MCF 10A (cell line): ENCODE measurements at regions not wholly inside any gene's neighbourhood (a gene's known extent, or its start where the extent isn't known, plus 50 kb on each side); places are given as distances from the start of the nearest gene placed in this dataset.

Experiments
- BruUV-seq: library from RNA; stranded (reverse); fragments of 400-500 nt; replicated peaks from 2 replicates; lab custom pipeline; 2021; lab: Mats Ljungman, UMichigan
- CTCF ChIA-PET: fragments of 300-600 bp; sonication (Branson Sonifier 250); formaldehyde crosslinking; extraction: SDS; loops from one replicate; lab custom pipeline; 2021; ENCODE audit warnings: antibody characterized with exemption, inconsistent platforms; lab: Yijun Ruan, JAX
- POLR2A ChIA-PET: fragments of 300-600, 350-650 bp; sonication (Branson Sonifier 250); formaldehyde crosslinking; extraction: SDS; loops from one replicate; lab custom pipeline; 2020; ENCODE audit warnings: antibody characterized with exemption, inconsistent platforms; lab: Yijun Ruan, JAX
- DNase-seq: peaks from one replicate; pipeline ENCODE4 v3.0.0-alpha.2; 2018; ENCODE audit not compliant: unreplicated experiment
- H3K27ac Mint-ChIP-seq: one replicate; pipeline ENCODE4 v1.8.0; 2022; ENCODE audit warnings: mild to moderate bottlenecking, low read depth, mixed read lengths; ENCODE audit not compliant: unreplicated experiment
- H3K27me3 Mint-ChIP-seq: one replicate; pipeline ENCODE4 v1.8.0; 2022; ENCODE audit warnings: mixed read lengths; ENCODE audit not compliant: insufficient read depth, unreplicated experiment
- H3K36me3 Mint-ChIP-seq: one replicate; pipeline ENCODE4 v1.8.0; 2022; ENCODE audit warnings: mild to moderate bottlenecking, moderate library complexity, mixed read lengths; ENCODE audit not compliant: insufficient read depth, unreplicated experiment
- H3K4me1 Mint-ChIP-seq: one replicate; pipeline ENCODE4 v1.8.0; 2022; ENCODE audit warnings: mixed read lengths; ENCODE audit not compliant: insufficient read depth, unreplicated experiment
- H3K4me3 Mint-ChIP-seq: one replicate; pipeline ENCODE4 v1.8.0; 2022; ENCODE audit warnings: mild to moderate bottlenecking, moderate library complexity, mixed read lengths; ENCODE audit not compliant: unreplicated experiment
- H3K9me3 Mint-ChIP-seq: one replicate; pipeline ENCODE4 v1.8.0; 2022; ENCODE audit warnings: mixed read lengths; ENCODE audit not compliant: unreplicated experiment
- intact Hi-C: fragments of 100-400 bp; cut with micrococcal nuclease; formaldehyde crosslinking; loops from 2 replicates; pipeline ENCODE4 v1.14.1; 2022
- TF ChIP-seq, protein P1 (sequence below): fragments of 200-600 bp; IDR thresholded peaks from one replicate; pipeline ENCODE4 v1.8.0; 2022; ENCODE audit warnings: antibody characterized with exemption, mild to moderate bottlenecking; ENCODE audit not compliant: unreplicated experiment

DNA sequence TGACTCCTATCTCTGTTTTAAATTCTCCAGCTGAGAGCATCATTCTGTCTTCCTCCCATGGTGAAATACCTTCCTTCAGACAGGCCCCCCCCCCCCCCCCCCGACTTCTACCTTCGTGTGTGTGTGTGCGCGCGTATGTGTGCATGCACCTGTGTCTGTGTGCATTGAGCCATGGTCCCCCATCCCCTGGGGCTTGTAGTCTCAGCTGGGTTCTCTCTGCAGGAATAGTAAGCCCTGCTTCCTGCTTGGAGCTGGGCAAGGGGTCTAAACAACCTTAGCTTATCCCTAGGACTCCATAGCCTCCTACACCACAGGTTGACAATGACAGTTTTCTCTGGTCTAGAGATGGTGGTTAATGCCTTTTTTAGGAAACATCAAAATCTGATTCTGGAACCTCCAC, 427.5 kb upstream of the KLHL29 start:
- BruUV-seq, result no TSS peak

DNA sequence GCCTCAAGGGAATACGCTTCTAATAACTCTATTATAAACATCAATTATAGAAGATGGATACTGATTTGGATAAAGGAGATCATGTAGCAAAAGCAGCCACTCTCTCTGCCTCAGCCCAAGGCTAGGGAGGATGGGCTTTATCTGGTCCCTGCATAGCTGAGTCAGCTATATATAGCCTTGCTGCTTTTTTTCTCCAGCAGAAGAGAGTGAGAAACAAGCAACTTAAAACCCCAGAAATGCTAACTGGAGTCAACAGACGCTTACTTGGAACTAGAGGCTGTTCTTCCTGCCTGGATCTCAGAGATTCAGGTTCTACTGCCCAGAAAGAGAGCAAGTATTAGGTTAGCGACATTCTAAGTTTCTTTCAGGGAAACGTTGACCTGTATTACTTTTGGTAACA, 426.7 kb upstream of the KLHL29 start:
- intact Hi-C loops, result no loop called here
- Mint-ChIP-seq H3K4me1 (no peaks in the 10 kb centered on the region), H3K9me3 (no peaks in the 10 kb centered on the region), H3K36me3 (peaks cover 5% of the 10 kb centered on the region), H3K27me3 (peaks cover 31% of the 10 kb centered on the region), H3K4me3 (no peak overlapping the region), H3K27ac (no peak overlapping the region)
- ChIA-PET POLR2A (no interaction called here), CTCF (no interaction called here)
- no peak for DNase-seq
- BruUV-seq, result no TSS peak
- TF ChIP-seq, protein P1, sequence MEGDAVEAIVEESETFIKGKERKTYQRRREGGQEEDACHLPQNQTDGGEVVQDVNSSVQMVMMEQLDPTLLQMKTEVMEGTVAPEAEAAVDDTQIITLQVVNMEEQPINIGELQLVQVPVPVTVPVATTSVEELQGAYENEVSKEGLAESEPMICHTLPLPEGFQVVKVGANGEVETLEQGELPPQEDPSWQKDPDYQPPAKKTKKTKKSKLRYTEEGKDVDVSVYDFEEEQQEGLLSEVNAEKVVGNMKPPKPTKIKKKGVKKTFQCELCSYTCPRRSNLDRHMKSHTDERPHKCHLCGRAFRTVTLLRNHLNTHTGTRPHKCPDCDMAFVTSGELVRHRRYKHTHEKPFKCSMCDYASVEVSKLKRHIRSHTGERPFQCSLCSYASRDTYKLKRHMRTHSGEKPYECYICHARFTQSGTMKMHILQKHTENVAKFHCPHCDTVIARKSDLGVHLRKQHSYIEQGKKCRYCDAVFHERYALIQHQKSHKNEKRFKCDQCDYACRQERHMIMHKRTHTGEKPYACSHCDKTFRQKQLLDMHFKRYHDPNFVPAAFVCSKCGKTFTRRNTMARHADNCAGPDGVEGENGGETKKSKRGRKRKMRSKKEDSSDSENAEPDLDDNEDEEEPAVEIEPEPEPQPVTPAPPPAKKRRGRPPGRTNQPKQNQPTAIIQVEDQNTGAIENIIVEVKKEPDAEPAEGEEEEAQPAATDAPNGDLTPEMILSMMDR, result no peak

More for the DNA sequence above, 427.5 kb upstream of the KLHL29 start:
- no peaks in the 10 kb centered on the region for H3K9me3 Mint-ChIP-seq
- intact Hi-C loops, result no loop called here
- H3K4me1 Mint-ChIP-seq, result no peaks in the 10 kb centered on the region
- TF ChIP-seq, protein P1, result no peak
- peaks cover 31% of the 10 kb centered on the region for H3K27me3 Mint-ChIP-seq
- POLR2A ChIA-PET, result interaction anchor here (1.0 kb wide), 1 partner anchor 10 kb away, joined by 3 read pairs; no protein-coding TSS in a partner anchor
- no peak overlapping the region for H3K4me3 Mint-ChIP-seq
- DNase-seq, result no peak
- H3K36me3 Mint-ChIP-seq, result peaks cover 5% of the 10 kb centered on the region
- H3K27ac Mint-ChIP-seq, result no peak overlapping the region
- CTCF ChIA-PET, result interaction anchor here (0.7 kb wide), 1 partner anchor 50 kb away, joined by 3 read pairs; no protein-coding TSS in a partner anchor

DNA sequence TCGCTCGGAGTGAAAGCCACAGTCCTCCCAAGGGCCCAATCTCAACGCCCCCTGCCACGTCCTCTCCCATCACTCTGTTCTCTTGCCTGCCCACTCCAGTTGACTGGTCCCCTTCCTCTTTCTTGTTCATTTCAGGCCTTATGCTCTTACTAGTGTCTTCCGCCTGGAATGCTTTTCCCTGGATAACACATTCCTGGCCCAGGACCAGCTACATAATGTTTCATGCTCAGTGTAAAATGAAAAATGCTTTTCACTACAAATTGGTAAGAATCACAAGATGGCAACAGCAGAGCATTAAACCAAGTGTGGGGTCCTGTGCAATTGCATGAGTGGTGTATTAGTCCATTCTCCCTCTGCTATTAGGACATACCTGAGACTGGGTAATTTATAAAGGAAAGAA, 417.2 kb upstream of the KLHL29 start:
- Mint-ChIP-seq H3K9me3 (peaks cover 7% of the 10 kb centered on the region), H3K27me3 (no peaks in the 10 kb centered on the region), H3K4me1 (no peaks in the 10 kb centered on the region), H3K36me3 (no peaks in the 10 kb centered on the region), H3K27ac (no peak overlapping the region), H3K4me3 (no peak overlapping the region)
- TF ChIP-seq, protein P1, result no peak
- intact Hi-C loops, result no loop called here
- BruUV-seq, result no TSS peak
- ChIA-PET CTCF (no interaction called here), POLR2A (no interaction called here)
- DNase-seq, result no peak

DNA sequence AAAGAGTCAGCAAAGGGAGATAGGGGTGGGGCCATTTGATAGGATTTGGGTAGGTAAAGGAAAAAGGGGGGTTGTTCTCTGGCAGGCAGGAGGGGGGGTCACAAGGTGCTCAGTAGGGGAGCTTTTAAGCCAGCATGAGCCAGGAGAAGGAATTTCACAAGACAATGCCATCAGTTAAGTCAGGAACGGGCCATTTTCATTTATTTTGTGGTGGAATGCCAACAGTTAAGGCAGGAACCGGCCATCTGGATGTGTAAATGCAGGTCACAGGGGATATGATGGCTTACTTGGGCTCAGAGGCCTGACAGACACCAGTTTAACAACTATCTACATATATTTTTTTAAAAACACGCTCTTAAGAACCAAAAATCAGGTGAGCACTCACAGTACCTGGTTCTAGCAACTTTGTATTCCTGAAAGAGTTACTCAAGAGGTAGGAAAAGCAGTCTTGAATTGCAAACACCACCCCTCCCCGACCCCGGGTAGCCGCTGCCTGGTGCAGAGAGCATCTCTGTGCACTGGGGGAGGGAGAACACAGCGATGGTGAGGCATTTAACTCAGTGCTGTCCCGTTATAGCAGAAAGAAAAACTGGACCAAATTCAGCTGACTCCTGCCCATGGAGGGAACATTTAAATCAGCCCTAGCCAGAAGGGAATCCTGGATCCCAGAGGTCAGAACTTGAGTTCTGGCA, 414.5 kb upstream of the KLHL29 start:
- intact Hi-C loops, result no loop called here
- Mint-ChIP-seq H3K9me3 (peaks cover 7% of the 10 kb centered on the region), H3K27ac (no peak overlapping the region), H3K4me1 (no peaks in the 10 kb centered on the region), H3K36me3 (no peaks in the 10 kb centered on the region), H3K27me3 (no peaks in the 10 kb centered on the region), H3K4me3 (no peak overlapping the region)
- POLR2A ChIA-PET, result no interaction called here
- TF ChIP-seq, protein P1, result no peak
- no peak for DNase-seq
- CTCF ChIA-PET, result interaction anchor here (0.7 kb wide), 1 partner anchor 550 kb away, joined by 3 read pairs; no protein-coding TSS in a partner anchor
- no TSS peak for BruUV-seq
